ENCODE measurements at regions not wholly inside any gene's neighbourhood (a gene's known extent, or its start where the extent isn't known, plus 50 kb on each side); places are given as distances from the start of the nearest gene placed in this dataset.

GRCh38 chr6:62492192-62492822, 206.3 kb upstream of the KHDRBS2 start:
- Mint-ChIP-seq H3K27me3 (ENCODE audit: low read depth, poor library complexity) (peaks cover 4% of the 10 kb centered on the region), H3K4me3 (no peak overlapping the region), H3K27ac (no peak overlapping the region), H3K9me3 (peaks cover 28% of the 10 kb centered on the region), H3K4me1 (no peaks in the 10 kb centered on the region), H3K36me3 (ENCODE audit: low read depth) (peaks cover 6% of the 10 kb centered on the region)
- no peak for TF ChIP-seq CTCF (IDR thresholded peaks at IDR 0.05)
- no peak for DNase-seq

- H3K36me3 Mint-ChIP-seq (ENCODE audit: low read depth) = no peaks in the 10 kb centered on the region
- no peak for DNase-seq
- peaks cover 25% of the 10 kb centered on the region for H3K4me1 Mint-ChIP-seq
- no peak overlapping the region for H3K4me3 Mint-ChIP-seq
- H3K9me3 Mint-ChIP-seq = no peaks in the 10 kb centered on the region
- no peaks in the 10 kb centered on the region for H3K27me3 Mint-ChIP-seq (ENCODE audit: low read depth, poor library complexity)
- TF ChIP-seq CTCF (IDR thresholded peaks at IDR 0.05) = no peak
- no peak overlapping the region for H3K27ac Mint-ChIP-seq
Observed at GRCh38 chr6:62480544-62480943, 194.5 kb upstream of the KHDRBS2 start.

GRCh38 chr6:62479697-62480220, 193.7 kb upstream of the KHDRBS2 start:
- no peaks in the 10 kb centered on the region for H3K36me3 Mint-ChIP-seq (ENCODE audit: low read depth)
- H3K27me3 Mint-ChIP-seq (ENCODE audit: low read depth, poor library complexity) = no peaks in the 10 kb centered on the region
- H3K4me3 Mint-ChIP-seq = no peak overlapping the region
- no peak for DNase-seq
- H3K4me1 Mint-ChIP-seq = peaks cover 25% of the 10 kb centered on the region
- TF ChIP-seq CTCF (IDR thresholded peaks at IDR 0.05) = no peak
- H3K9me3 Mint-ChIP-seq = no peaks in the 10 kb centered on the region
- no peak overlapping the region for H3K27ac Mint-ChIP-seq

GRCh38 chr6:62474793-62475192, 188.8 kb upstream of the KHDRBS2 start:
- H3K36me3 Mint-ChIP-seq (ENCODE audit: low read depth) = no peaks in the 10 kb centered on the region
- H3K27me3 Mint-ChIP-seq (ENCODE audit: low read depth, poor library complexity) = no peaks in the 10 kb centered on the region
- H3K27ac Mint-ChIP-seq = no peak overlapping the region
- H3K4me1 Mint-ChIP-seq = peaks cover 17% of the 10 kb centered on the region
- H3K4me3 Mint-ChIP-seq = no peak overlapping the region
- H3K9me3 Mint-ChIP-seq = no peaks in the 10 kb centered on the region
- DNase-seq = no peak
- no peak for TF ChIP-seq CTCF (IDR thresholded peaks at IDR 0.05)

- Mint-ChIP-seq H3K4me3 (no peak overlapping the region), H3K9me3 (no peaks in the 10 kb centered on the region), H3K27me3 (ENCODE audit: low read depth, poor library complexity) (no peaks in the 10 kb centered on the region), H3K36me3 (ENCODE audit: low read depth) (no peaks in the 10 kb centered on the region), H3K27ac (no peak overlapping the region), H3K4me1 (no peaks in the 10 kb centered on the region)
- no peak for TF ChIP-seq CTCF (IDR thresholded peaks at IDR 0.05)
- DNase-seq = no peak
Observed at GRCh38 chr6:62466607-62467006, 180.6 kb upstream of the KHDRBS2 start.

GRCh38 chr6:62465206-62465605, 179.2 kb upstream of the KHDRBS2 start:
- Mint-ChIP-seq H3K36me3 (ENCODE audit: low read depth) (no peaks in the 10 kb centered on the region), H3K27ac (peak overlapping the region; percentile 33), H3K4me3 (no peak overlapping the region), H3K9me3 (no peaks in the 10 kb centered on the region), H3K4me1 (no peaks in the 10 kb centered on the region), H3K27me3 (ENCODE audit: low read depth, poor library complexity) (no peaks in the 10 kb centered on the region)
- DNase-seq = no peak
- no peak for TF ChIP-seq CTCF (IDR thresholded peaks at IDR 0.05)

Measured in nephron progenitor cell (in vitro differentiated cells).